B cell (primary cell): ENCODE measurements at regions not wholly inside any gene's neighbourhood (a gene's known extent, or its start where the extent isn't known, plus 50 kb on each side); places are given as distances from the start of the nearest gene placed in this dataset.

Experiments
- EZH2 ChIP-seq: IDR thresholded peaks from 2 replicates; pipeline ENCODE4 v1.6.1; 2012; ENCODE audit warnings: borderline replicate concordance, low read depth, mild to moderate bottlenecking, moderate library complexity, low read length; ENCODE audit not compliant: insufficient read depth, poor library complexity, severe bottlenecking
- TF ChIP-seq, protein P1 (sequence below): fragments of 200-600 bp; IDR thresholded peaks from one replicate; pipeline ENCODE4 v1.8.0; 2022; ENCODE audit warnings: antibody characterized with exemption, mild to moderate bottlenecking

GRCh38 chr4:71133491-71133890 lies 140.0 kb downstream of the DCK start:
- TF ChIP-seq, protein P1, sequence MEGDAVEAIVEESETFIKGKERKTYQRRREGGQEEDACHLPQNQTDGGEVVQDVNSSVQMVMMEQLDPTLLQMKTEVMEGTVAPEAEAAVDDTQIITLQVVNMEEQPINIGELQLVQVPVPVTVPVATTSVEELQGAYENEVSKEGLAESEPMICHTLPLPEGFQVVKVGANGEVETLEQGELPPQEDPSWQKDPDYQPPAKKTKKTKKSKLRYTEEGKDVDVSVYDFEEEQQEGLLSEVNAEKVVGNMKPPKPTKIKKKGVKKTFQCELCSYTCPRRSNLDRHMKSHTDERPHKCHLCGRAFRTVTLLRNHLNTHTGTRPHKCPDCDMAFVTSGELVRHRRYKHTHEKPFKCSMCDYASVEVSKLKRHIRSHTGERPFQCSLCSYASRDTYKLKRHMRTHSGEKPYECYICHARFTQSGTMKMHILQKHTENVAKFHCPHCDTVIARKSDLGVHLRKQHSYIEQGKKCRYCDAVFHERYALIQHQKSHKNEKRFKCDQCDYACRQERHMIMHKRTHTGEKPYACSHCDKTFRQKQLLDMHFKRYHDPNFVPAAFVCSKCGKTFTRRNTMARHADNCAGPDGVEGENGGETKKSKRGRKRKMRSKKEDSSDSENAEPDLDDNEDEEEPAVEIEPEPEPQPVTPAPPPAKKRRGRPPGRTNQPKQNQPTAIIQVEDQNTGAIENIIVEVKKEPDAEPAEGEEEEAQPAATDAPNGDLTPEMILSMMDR: no peak
- no peak for TF ChIP-seq EZH2
